ENCODE measurements at regions not wholly inside any gene's neighbourhood (a gene's known extent, or its start where the extent isn't known, plus 50 kb on each side); places are given as distances from the start of the nearest gene placed in this dataset.

DNA sequence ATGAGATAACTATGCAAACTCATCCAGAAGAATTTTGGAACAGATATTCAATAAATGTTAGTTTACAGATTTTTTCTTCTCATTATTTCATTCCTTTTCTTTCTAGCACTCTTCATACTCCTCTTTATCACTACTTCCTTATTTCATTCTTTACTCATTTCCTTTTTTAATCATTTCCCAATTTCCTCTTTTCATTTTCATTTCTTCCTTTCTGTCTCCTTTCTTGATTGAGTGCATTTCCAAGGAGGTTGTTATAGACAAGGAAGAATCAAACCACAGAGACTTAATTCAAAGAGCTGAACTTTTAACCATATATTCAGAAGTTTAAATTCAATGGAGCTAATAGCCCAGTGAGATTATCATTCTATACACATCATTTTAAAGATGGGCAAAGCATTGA lies 600.7 kb downstream of the ARAP2 start:
- TF ChIP-seq, protein P1, sequence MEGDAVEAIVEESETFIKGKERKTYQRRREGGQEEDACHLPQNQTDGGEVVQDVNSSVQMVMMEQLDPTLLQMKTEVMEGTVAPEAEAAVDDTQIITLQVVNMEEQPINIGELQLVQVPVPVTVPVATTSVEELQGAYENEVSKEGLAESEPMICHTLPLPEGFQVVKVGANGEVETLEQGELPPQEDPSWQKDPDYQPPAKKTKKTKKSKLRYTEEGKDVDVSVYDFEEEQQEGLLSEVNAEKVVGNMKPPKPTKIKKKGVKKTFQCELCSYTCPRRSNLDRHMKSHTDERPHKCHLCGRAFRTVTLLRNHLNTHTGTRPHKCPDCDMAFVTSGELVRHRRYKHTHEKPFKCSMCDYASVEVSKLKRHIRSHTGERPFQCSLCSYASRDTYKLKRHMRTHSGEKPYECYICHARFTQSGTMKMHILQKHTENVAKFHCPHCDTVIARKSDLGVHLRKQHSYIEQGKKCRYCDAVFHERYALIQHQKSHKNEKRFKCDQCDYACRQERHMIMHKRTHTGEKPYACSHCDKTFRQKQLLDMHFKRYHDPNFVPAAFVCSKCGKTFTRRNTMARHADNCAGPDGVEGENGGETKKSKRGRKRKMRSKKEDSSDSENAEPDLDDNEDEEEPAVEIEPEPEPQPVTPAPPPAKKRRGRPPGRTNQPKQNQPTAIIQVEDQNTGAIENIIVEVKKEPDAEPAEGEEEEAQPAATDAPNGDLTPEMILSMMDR (conservative IDR thresholded peaks at IDR 0.05; ENCODE audit: low read length) = no peak
- no peak for TF ChIP-seq EZH2phosphoT487 (IDR thresholded peaks at IDR 0.05; ENCODE audit: borderline replicate concordance)

All from Loucy (cell line).